ENCODE measurements at regions not wholly inside any gene's neighbourhood (a gene's known extent, or its start where the extent isn't known, plus 50 kb on each side); places are given as distances from the start of the nearest gene placed in this dataset.

DNA sequence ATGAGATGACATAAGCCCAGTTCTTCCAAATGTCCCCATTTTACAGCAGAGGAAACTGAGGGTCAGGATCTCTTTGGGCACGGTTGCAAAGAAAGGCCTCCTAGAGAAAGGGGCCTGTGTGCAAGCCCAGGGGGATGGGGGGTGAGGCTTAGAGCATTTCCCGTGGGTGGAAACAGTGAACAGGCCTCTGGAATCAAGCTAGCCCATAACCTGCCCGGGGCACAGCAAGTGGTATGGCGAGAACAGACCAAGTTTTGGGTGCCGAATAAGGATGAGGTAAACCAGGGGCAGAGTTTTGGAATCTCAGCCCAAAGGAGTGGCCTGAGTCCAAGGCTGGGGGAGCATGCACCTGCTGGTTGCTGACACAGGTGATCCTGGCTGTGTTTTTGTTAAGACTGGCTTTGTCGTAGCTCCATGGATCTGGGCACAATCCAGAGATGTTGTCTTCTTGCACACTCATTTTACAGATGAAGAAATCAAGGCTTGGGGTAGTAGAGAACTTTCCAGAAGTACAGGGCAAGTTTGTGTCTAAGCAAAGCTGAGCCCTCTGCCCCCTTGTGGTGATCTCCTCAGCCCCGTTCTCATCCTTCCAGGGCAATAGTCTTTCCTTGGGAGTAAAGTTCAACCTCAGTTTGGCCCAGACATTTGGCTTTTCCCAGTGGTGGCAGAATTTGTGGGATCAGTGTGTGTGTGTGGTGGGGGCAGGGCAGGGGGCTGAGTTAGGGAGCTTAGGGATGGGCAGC, 53.5 kb upstream of the MYEOV start:
- H3K9me3 ChIP-seq (ENCODE audit: control insufficient read depth, low read depth, low read length) = no peaks in the 10 kb centered on the region
- DNase-seq (ENCODE audit: low read depth, low spot score) (no peak), FAIRE-seq (no peak)
- H3K4me3 ChIP-seq (ENCODE audit: control insufficient read depth in 2 of 3, extremely low read depth in 1 of 3, insufficient read depth in 2 of 3, low read depth in 1 of 3, low read length in 3 of 3) = no peak overlapping the region
- H3K4me2 ChIP-seq (ENCODE audit: control insufficient read depth, extremely low read depth, insufficient read depth, low read depth, low read length) = no peak overlapping the region
- no peak overlapping the region for H2AFZ ChIP-seq (ENCODE audit: control insufficient read depth, low read length)
- peaks cover 2% of the 10 kb centered on the region for H3K27me3 ChIP-seq (ENCODE audit: control insufficient read depth, extremely low read depth, insufficient read depth, low read length)
- H3K79me2 ChIP-seq (ENCODE audit: control insufficient read depth, insufficient read depth, low read length) = no peaks in the 10 kb centered on the region
- no peak overlapping the region for H3K9ac ChIP-seq (ENCODE audit: control insufficient read depth, extremely low read depth, insufficient read depth, low read length)
- dilution Hi-C loops (cut with MboI; ENCODE audit: extremely low pct_ligation_motif_present, low sequenced_read_pairs) = loop anchor here (25.0 kb wide), 1 partner anchor 128 kb away; no protein-coding TSS in a partner anchor
- H3K27ac ChIP-seq (ENCODE audit: control insufficient read depth, insufficient read depth, low read length) = no peak overlapping the region
- TF ChIP-seq, protein P1, sequence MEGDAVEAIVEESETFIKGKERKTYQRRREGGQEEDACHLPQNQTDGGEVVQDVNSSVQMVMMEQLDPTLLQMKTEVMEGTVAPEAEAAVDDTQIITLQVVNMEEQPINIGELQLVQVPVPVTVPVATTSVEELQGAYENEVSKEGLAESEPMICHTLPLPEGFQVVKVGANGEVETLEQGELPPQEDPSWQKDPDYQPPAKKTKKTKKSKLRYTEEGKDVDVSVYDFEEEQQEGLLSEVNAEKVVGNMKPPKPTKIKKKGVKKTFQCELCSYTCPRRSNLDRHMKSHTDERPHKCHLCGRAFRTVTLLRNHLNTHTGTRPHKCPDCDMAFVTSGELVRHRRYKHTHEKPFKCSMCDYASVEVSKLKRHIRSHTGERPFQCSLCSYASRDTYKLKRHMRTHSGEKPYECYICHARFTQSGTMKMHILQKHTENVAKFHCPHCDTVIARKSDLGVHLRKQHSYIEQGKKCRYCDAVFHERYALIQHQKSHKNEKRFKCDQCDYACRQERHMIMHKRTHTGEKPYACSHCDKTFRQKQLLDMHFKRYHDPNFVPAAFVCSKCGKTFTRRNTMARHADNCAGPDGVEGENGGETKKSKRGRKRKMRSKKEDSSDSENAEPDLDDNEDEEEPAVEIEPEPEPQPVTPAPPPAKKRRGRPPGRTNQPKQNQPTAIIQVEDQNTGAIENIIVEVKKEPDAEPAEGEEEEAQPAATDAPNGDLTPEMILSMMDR (optimal IDR thresholded peaks at IDR 0.05 in 1 of 3, IDR thresholded peaks at IDR 0.05 in 1 of 3, conservative IDR thresholded peaks at IDR 0.05 in 1 of 3; ENCODE audit: extremely low read depth in 1 of 3, insufficient read depth in 2 of 3, low read length in 3 of 3) = peak; percentile 52 to 71 (median 69)
- no peak for TF ChIP-seq EZH2 (IDR thresholded peaks at IDR 0.05; ENCODE audit: low read length)
- no peaks in the 10 kb centered on the region for H4K20me1 ChIP-seq (ENCODE audit: control insufficient read depth, extremely low read depth, insufficient read depth, low read length)
- H3K9me1 ChIP-seq (ENCODE audit: control insufficient read depth, extremely low read depth, insufficient read depth, low read length) = no peaks in the 10 kb centered on the region
- H3K4me1 ChIP-seq (ENCODE audit: control insufficient read depth, extremely low read depth, insufficient read depth, low read length) = no peaks in the 10 kb centered on the region
- H3K36me3 ChIP-seq (ENCODE audit: control insufficient read depth in 2 of 2, extremely low read depth in 1 of 2, insufficient read depth in 2 of 2, low read length in 2 of 2) = no peaks in the 10 kb centered on the region

DNA sequence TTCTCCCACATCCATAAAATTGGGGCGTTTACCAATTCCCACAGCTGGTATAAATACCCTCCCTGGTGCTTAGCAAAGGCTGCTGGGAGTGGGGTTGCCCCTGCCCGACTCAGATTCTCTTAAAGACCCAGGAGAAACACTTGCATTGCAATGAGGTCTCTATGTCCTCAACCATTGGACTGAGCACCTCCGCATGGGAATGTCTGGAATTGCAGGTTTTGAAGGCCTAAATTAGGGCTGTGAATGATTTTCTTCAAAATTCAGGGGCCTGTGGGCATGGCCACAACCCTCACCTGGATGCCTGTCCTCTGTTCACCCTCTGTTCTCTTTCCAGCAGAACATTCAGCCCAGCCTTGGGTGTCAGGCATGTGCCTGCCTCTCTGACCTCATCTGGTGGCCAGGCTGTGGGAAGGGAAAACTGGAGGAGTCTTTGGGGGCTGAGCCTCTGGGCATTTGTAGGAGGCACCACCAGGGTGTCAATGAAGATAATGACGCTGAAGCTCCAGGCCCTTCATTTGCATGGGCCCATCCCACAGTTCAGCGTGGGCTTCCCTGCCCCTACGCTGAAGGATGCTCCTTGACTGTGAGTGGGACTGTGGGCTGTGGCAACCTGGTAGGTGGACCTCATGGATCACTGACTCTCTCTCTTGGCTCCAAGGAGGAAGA, 52.7 kb upstream of the MYEOV start:
- Histone ChIP-seq H3K4me1 (ENCODE audit: control insufficient read depth, extremely low read depth, insufficient read depth, low read length) (no peaks in the 10 kb centered on the region), H3K9me1 (ENCODE audit: control insufficient read depth, extremely low read depth, insufficient read depth, low read length) (no peaks in the 10 kb centered on the region), H3K9ac (ENCODE audit: control insufficient read depth, extremely low read depth, insufficient read depth, low read length) (no peak overlapping the region), H4K20me1 (ENCODE audit: control insufficient read depth, extremely low read depth, insufficient read depth, low read length) (no peaks in the 10 kb centered on the region), H3K9me3 (ENCODE audit: control insufficient read depth, low read depth, low read length) (no peaks in the 10 kb centered on the region), H3K36me3 (ENCODE audit: control insufficient read depth in 2 of 2, extremely low read depth in 1 of 2, insufficient read depth in 2 of 2, low read length in 2 of 2) (no peaks in the 10 kb centered on the region), H3K79me2 (ENCODE audit: control insufficient read depth, insufficient read depth, low read length) (no peaks in the 10 kb centered on the region), H3K4me2 (ENCODE audit: control insufficient read depth, extremely low read depth, insufficient read depth, low read depth, low read length) (no peak overlapping the region), H2AFZ (ENCODE audit: control insufficient read depth, low read length) (no peak overlapping the region), H3K4me3 (ENCODE audit: control insufficient read depth in 2 of 3, extremely low read depth in 1 of 3, insufficient read depth in 2 of 3, low read depth in 1 of 3, low read length in 3 of 3) (no peak overlapping the region), H3K27ac (ENCODE audit: control insufficient read depth, insufficient read depth, low read length) (no peak overlapping the region), H3K27me3 (ENCODE audit: control insufficient read depth, extremely low read depth, insufficient read depth, low read length) (peaks cover 2% of the 10 kb centered on the region)
- no peak for DNase-seq (ENCODE audit: low read depth, low spot score)
- FAIRE-seq = no peak
- dilution Hi-C loops (cut with MboI; ENCODE audit: extremely low pct_ligation_motif_present, low sequenced_read_pairs) = loop anchor here (25.0 kb wide), 1 partner anchor 129 kb away; no protein-coding TSS in a partner anchor
- TF ChIP-seq, protein P1 (optimal IDR thresholded peaks at IDR 0.05 in 1 of 3, IDR thresholded peaks at IDR 0.05 in 1 of 3, conservative IDR thresholded peaks at IDR 0.05 in 1 of 3; ENCODE audit: extremely low read depth in 1 of 3, insufficient read depth in 2 of 3, low read length in 3 of 3) = no peak
- no peak for TF ChIP-seq EZH2 (IDR thresholded peaks at IDR 0.05; ENCODE audit: low read length)
